HG03135 (cell line): ENCODE measurements at regions not wholly inside any gene's neighbourhood (a gene's known extent, or its start where the extent isn't known, plus 50 kb on each side); places are given as distances from the start of the nearest gene placed in this dataset.

Experiments used
- ATAC-seq: cut with Tn5 transposase; IDR thresholded peaks from one replicate; pipeline ENCODE4 v1.9.1; 2021; ENCODE audit warnings: mild to moderate bottlenecking, moderate library complexity; ENCODE audit not compliant: unreplicated experiment

GRCh38 chr2:21281384-21281783, 157.6 kb downstream of the TDRD15 start:
- ATAC-seq, result no peak

GRCh38 chr2:21281791-21282514, 158.2 kb downstream of the TDRD15 start:
- ATAC-seq, result no peak

- ATAC-seq, result no peak
These were observed 158.7 kb downstream of the TDRD15 start for GRCh38 chr2:21282515-21282898.

GRCh38 chr2:21288299-21288698, 164.5 kb downstream of the TDRD15 start:
- no peak for ATAC-seq

GRCh38 chr2:21288739-21289520, 165.2 kb downstream of the TDRD15 start:
- ATAC-seq, result no peak

GRCh38 chr2:21289551-21289950, 165.8 kb downstream of the TDRD15 start:
- no peak for ATAC-seq

GRCh38 chr2:21289989-21290388, 166.2 kb downstream of the TDRD15 start:
- ATAC-seq, result no peak

GRCh38 chr2:21291426-21291825, 167.7 kb downstream of the TDRD15 start:
- no peak for ATAC-seq

- no peak for ATAC-seq
These were observed 170.7 kb downstream of the TDRD15 start for GRCh38 chr2:21294446-21294845.

- no peak for ATAC-seq
These were observed 175.6 kb downstream of the TDRD15 start for GRCh38 chr2:21299411-21299810.

GRCh38 chr2:21301871-21302455, 178.2 kb downstream of the TDRD15 start:
- ATAC-seq, result no peak

GRCh38 chr2:21303876-21304275, 180.1 kb downstream of the TDRD15 start:
- ATAC-seq, result no peak

- ATAC-seq, result no peak
These were observed 181.8 kb downstream of the TDRD15 start for GRCh38 chr2:21305581-21305980.

- no peak for ATAC-seq
These were observed 182.5 kb downstream of the TDRD15 start for GRCh38 chr2:21306235-21306634.

- no peak for ATAC-seq
These were observed 183.3 kb downstream of the TDRD15 start for GRCh38 chr2:21307037-21307436.

GRCh38 chr2:21310493-21310892, 186.7 kb downstream of the TDRD15 start:
- ATAC-seq, result no peak

- ATAC-seq, result no peak
These were observed 190.6 kb downstream of the TDRD15 start for GRCh38 chr2:21314322-21314835.

GRCh38 chr2:21317131-21317530, 193.4 kb downstream of the TDRD15 start:
- ATAC-seq, result no peak

GRCh38 chr2:21318263-21318662, 194.5 kb downstream of the TDRD15 start:
- ATAC-seq, result no peak

GRCh38 chr2:21326152-21326551, 202.4 kb downstream of the TDRD15 start:
- ATAC-seq, result no peak

- no peak for ATAC-seq
These were observed 204.4 kb downstream of the TDRD15 start for GRCh38 chr2:21328177-21328576.
